Neural progenitor cell (in vitro differentiated cells): ENCODE measurements at regions not wholly inside any gene's neighbourhood (a gene's known extent, or its start where the extent isn't known, plus 50 kb on each side); places are given as distances from the start of the nearest gene placed in this dataset.
A peak's percentile ranks its signal among the peaks of the same experiment; 100 is the strongest.

Experiments used
- DNase-seq: peaks from one replicate; pipeline ENCODE4 v3.0.0-alpha.2; 2016; ENCODE audit warnings: low spot score
- H2AFZ ChIP-seq: fragments of 200-600 bp; sonication (generic); replicated peaks from 2 replicates; pipeline ENCODE4 v1.6.1; 2016; ENCODE audit warnings: antibody characterized with exemption
- H3F3A ChIP-seq: fragments of 200-600 bp; sonication (generic); 2 replicates; pipeline ENCODE4 v1.6.1; 2016; ENCODE audit warnings: antibody characterized with exemption, low read depth
- H3K27ac ChIP-seq: fragments of 200-600 bp; sonication (generic); 2 replicates; pipeline ENCODE4 v1.5.1; 2016; ENCODE audit warnings: mild to moderate bottlenecking
- H3K27me3 ChIP-seq: fragments of 200-600 bp; sonication (generic); 2 replicates; pipeline ENCODE4 v1.6.1; 2016; ENCODE audit warnings: mild to moderate bottlenecking, moderate library complexity
- H3K36me3 ChIP-seq: fragments of 200-600 bp; sonication (generic); 2 replicates; pipeline ENCODE4 v1.5.1; 2016
- H3K4me1 ChIP-seq: fragments of 200-600 bp; sonication (generic); 2 replicates; pipeline ENCODE4 v1.6.1; 2016; ENCODE audit warnings: mixed run types
- H3K4me2 ChIP-seq: fragments of 200-600 bp; sonication (generic); 2 replicates; pipeline ENCODE4 v1.6.1; 2016
- H3K4me3 ChIP-seq: fragments of 200-600 bp; sonication (generic); 2 replicates; pipeline ENCODE4 v1.5.1; 2016
- H3K79me2 ChIP-seq: fragments of 200-600 bp; sonication (generic); 2 replicates; pipeline ENCODE4 v1.6.1; 2016; ENCODE audit warnings: low read depth
- H3K9ac ChIP-seq: fragments of 200-600 bp; sonication (generic); 2 replicates; pipeline ENCODE4 v1.6.1; 2016
- H3K9me3 ChIP-seq: fragments of 200-600 bp; sonication (generic); 2 replicates; pipeline ENCODE4 v1.5.1; 2016; ENCODE audit warnings: low read depth
- H4K20me1 ChIP-seq: fragments of 200-600 bp; sonication (generic); 2 replicates; pipeline ENCODE4 v1.6.1; 2016; ENCODE audit warnings: low read depth
- H3K27ac Mint-ChIP-seq: 3 replicates; pipeline ENCODE4 v1.8.0; 2021; ENCODE audit warnings: mixed read lengths
- H3K27me3 Mint-ChIP-seq: 2 replicates; pipeline ENCODE4 v1.8.0; 2022; ENCODE audit warnings: low read depth, mild to moderate bottlenecking, inconsistent platforms, moderate library complexity, mixed read lengths; ENCODE audit not compliant: insufficient read depth
- H3K36me3 Mint-ChIP-seq: 3 replicates; pipeline ENCODE4 v1.8.0; 2021; ENCODE audit warnings: mixed read lengths
- H3K4me1 Mint-ChIP-seq: 3 replicates; pipeline ENCODE4 v1.8.0; 2021; ENCODE audit warnings: mixed read lengths
- H3K4me3 Mint-ChIP-seq: 3 replicates; pipeline ENCODE4 v1.8.0; 2021; ENCODE audit warnings: mild to moderate bottlenecking, moderate library complexity, mixed read lengths
- H3K9me3 Mint-ChIP-seq: 3 replicates; pipeline ENCODE4 v1.8.0; 2020; ENCODE audit warnings: mixed read lengths
- EZH2 ChIP-seq: fragments of 200-600 bp; sonication (generic); IDR thresholded peaks from 2 replicates; pipeline ENCODE4 v1.6.1; 2017; ENCODE audit warnings: antibody characterized with exemption, mild to moderate bottlenecking, moderate library complexity
- EZH2phosphoT487 ChIP-seq: fragments of 200-600 bp; sonication (generic); IDR thresholded peaks from 2 replicates; pipeline ENCODE4 v1.6.1; 2017; ENCODE audit warnings: antibody characterized with exemption
- TF ChIP-seq, protein P1 (sequence below): fragments of 200-600 bp; sonication (generic); IDR thresholded peaks from 2 replicates; pipeline ENCODE4 v1.5.1; 2017; ENCODE audit warnings: antibody characterized with exemption, mild to moderate bottlenecking

- no peaks in the 10 kb centered on the region for H3K36me3 ChIP-seq
- H3K9me3 ChIP-seq, result no peaks in the 10 kb centered on the region
- TF ChIP-seq EZH2 (no peak), EZH2phosphoT487 (no peak)
- TF ChIP-seq, protein P1, sequence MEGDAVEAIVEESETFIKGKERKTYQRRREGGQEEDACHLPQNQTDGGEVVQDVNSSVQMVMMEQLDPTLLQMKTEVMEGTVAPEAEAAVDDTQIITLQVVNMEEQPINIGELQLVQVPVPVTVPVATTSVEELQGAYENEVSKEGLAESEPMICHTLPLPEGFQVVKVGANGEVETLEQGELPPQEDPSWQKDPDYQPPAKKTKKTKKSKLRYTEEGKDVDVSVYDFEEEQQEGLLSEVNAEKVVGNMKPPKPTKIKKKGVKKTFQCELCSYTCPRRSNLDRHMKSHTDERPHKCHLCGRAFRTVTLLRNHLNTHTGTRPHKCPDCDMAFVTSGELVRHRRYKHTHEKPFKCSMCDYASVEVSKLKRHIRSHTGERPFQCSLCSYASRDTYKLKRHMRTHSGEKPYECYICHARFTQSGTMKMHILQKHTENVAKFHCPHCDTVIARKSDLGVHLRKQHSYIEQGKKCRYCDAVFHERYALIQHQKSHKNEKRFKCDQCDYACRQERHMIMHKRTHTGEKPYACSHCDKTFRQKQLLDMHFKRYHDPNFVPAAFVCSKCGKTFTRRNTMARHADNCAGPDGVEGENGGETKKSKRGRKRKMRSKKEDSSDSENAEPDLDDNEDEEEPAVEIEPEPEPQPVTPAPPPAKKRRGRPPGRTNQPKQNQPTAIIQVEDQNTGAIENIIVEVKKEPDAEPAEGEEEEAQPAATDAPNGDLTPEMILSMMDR, result no peak
- no peak overlapping the region for H3K9ac ChIP-seq
- no peak overlapping the region for H3K4me3 ChIP-seq
- H2AFZ ChIP-seq, result no peak overlapping the region
- no peak overlapping the region for H3K27ac Mint-ChIP-seq
- no peak overlapping the region for H3K4me2 ChIP-seq
- no peaks in the 10 kb centered on the region for H4K20me1 ChIP-seq
- H3K4me1 Mint-ChIP-seq, result peaks cover 23% of the 10 kb centered on the region
- no peaks in the 10 kb centered on the region for H3K4me1 ChIP-seq
- no peaks in the 10 kb centered on the region for H3K27me3 ChIP-seq
- DNase-seq, result no peak
- H3K79me2 ChIP-seq, result no peaks in the 10 kb centered on the region
- H3K36me3 Mint-ChIP-seq, result peaks cover 4% of the 10 kb centered on the region
- H3K27me3 Mint-ChIP-seq, result peaks cover 5% of the 10 kb centered on the region
- peaks cover 13% of the 10 kb centered on the region for H3K9me3 Mint-ChIP-seq
- no peak overlapping the region for H3K27ac ChIP-seq
- no peak overlapping the region for H3K4me3 Mint-ChIP-seq
- H3F3A ChIP-seq, result no peaks in the 10 kb centered on the region
Observed at GRCh38 chr3:110389005-110389404, 682.6 kb upstream of the NECTIN3 start.

- Histone ChIP-seq H3K79me2 (no peaks in the 10 kb centered on the region), H3K36me3 (no peaks in the 10 kb centered on the region), H3K27me3 (no peaks in the 10 kb centered on the region), H3K4me2 (no peak overlapping the region), H3K4me3 (no peak overlapping the region), H3K4me1 (no peaks in the 10 kb centered on the region), H4K20me1 (no peaks in the 10 kb centered on the region), H3K27ac (no peak overlapping the region), H3K9me3 (no peaks in the 10 kb centered on the region), H3F3A (no peaks in the 10 kb centered on the region), H2AFZ (peak overlapping the region; percentile 48), H3K9ac (no peak overlapping the region)
- Mint-ChIP-seq H3K36me3 (peaks cover 4% of the 10 kb centered on the region), H3K27ac (no peak overlapping the region), H3K9me3 (peaks cover 13% of the 10 kb centered on the region), H3K4me3 (no peak overlapping the region), H3K4me1 (peaks cover 14% of the 10 kb centered on the region), H3K27me3 (peaks cover 5% of the 10 kb centered on the region)
- no peak for DNase-seq
- TF ChIP-seq, protein P1, result no peak
- TF ChIP-seq EZH2phosphoT487, result no peak
- no peak for TF ChIP-seq EZH2
Observed at GRCh38 chr3:110390372-110390771, 681.2 kb upstream of the NECTIN3 start.

GRCh38 chr3:110391042-110391441, 680.6 kb upstream of the NECTIN3 start:
- Histone ChIP-seq H3K27ac (no peak overlapping the region), H3K4me1 (no peaks in the 10 kb centered on the region), H3F3A (no peaks in the 10 kb centered on the region), H3K4me2 (no peak overlapping the region), H3K27me3 (no peaks in the 10 kb centered on the region), H4K20me1 (no peaks in the 10 kb centered on the region), H3K79me2 (no peaks in the 10 kb centered on the region), H3K36me3 (no peaks in the 10 kb centered on the region), H3K9me3 (no peaks in the 10 kb centered on the region), H3K9ac (no peak overlapping the region), H2AFZ (peak overlapping the region; percentile 48), H3K4me3 (no peak overlapping the region)
- TF ChIP-seq EZH2phosphoT487 (no peak), EZH2 (no peak)
- TF ChIP-seq, protein P1, result no peak
- no peak for DNase-seq
- Mint-ChIP-seq H3K4me3 (no peak overlapping the region), H3K4me1 (peaks cover 14% of the 10 kb centered on the region), H3K27me3 (peaks cover 2% of the 10 kb centered on the region), H3K27ac (no peak overlapping the region), H3K36me3 (peaks cover 1% of the 10 kb centered on the region), H3K9me3 (peaks cover 9% of the 10 kb centered on the region)
